H9 (cell line): ENCODE measurements at regions not wholly inside any gene's neighbourhood (a gene's known extent, or its start where the extent isn't known, plus 50 kb on each side); places are given as distances from the start of the nearest gene placed in this dataset.

ENCODE experiments used
- DNase-seq: peaks from one replicate; pipeline ENCODE4 v3.0.0-alpha.2; 2017
- H2AFZ ChIP-seq: one replicate; pipeline ENCODE4 v1.6.1; 2013; ENCODE audit warnings: mild to moderate bottlenecking, low read length, control low read depth, moderate library complexity
- H2AK5ac ChIP-seq: 2 replicates; pipeline ENCODE4 v1.6.1; 2013; ENCODE audit warnings: low read length, control low read depth, mixed read lengths; ENCODE audit not compliant: insufficient read length
- H2BK120ac ChIP-seq: one replicate; pipeline ENCODE4 v1.6.1; 2013; ENCODE audit warnings: low read depth, mild to moderate bottlenecking, low read length, control low read depth, inconsistent platforms; ENCODE audit not compliant: poor library complexity, severe bottlenecking
- H2BK12ac ChIP-seq: 2 replicates; pipeline ENCODE4 v1.6.1; 2013; ENCODE audit warnings: low read length, control low read depth, mixed read lengths, low read depth; ENCODE audit not compliant: insufficient read length
- H2BK15ac ChIP-seq: 2 replicates; pipeline ENCODE4 v1.6.1; 2013; ENCODE audit warnings: low read depth, low read length, control low read depth
- H2BK20ac ChIP-seq: one replicate; pipeline ENCODE4 v1.6.1; 2013; ENCODE audit warnings: low read depth, mild to moderate bottlenecking, low read length, control low read depth, inconsistent platforms; ENCODE audit not compliant: poor library complexity, severe bottlenecking
- H2BK5ac ChIP-seq: 2 replicates; pipeline ENCODE4 v1.6.1; 2013; ENCODE audit warnings: low read length, control low read depth, mixed read lengths; ENCODE audit not compliant: insufficient read length
- H3K14ac ChIP-seq: 2 replicates; pipeline ENCODE4 v1.6.1; 2013; ENCODE audit warnings: low read length, control low read depth; ENCODE audit not compliant: insufficient read depth
- H3K18ac ChIP-seq: 2 replicates; pipeline ENCODE4 v1.6.1; 2013; ENCODE audit warnings: low read depth, mild to moderate bottlenecking, mixed read lengths, low read length, control low read depth; ENCODE audit not compliant: insufficient read length
- H3K23ac ChIP-seq: 2 replicates; pipeline ENCODE4 v1.6.1; 2013; ENCODE audit warnings: low read length, control low read depth, mixed read lengths, low read depth; ENCODE audit not compliant: insufficient read length
- H3K23me2 ChIP-seq: 2 replicates; pipeline ENCODE4 v1.6.1; 2013; ENCODE audit warnings: low read depth, mild to moderate bottlenecking, mixed read lengths, low read length, control low read depth; ENCODE audit not compliant: insufficient read length, poor library complexity, severe bottlenecking
- H3K27ac ChIP-seq: 2 replicates; pipeline ENCODE4 v1.5.1; 2013; ENCODE audit warnings: low read length, control low read depth, mixed read lengths, low read depth; ENCODE audit not compliant: insufficient read length
- H3K27me3 ChIP-seq: 2 replicates; pipeline ENCODE4 v1.6.1; 2013; ENCODE audit warnings: low read length, control low read depth, inconsistent platforms; ENCODE audit not compliant: insufficient read depth
- H3K4ac ChIP-seq: 2 replicates; pipeline ENCODE4 v1.6.1; 2013; ENCODE audit warnings: low read depth, mild to moderate bottlenecking, control low read depth, inconsistent platforms, low read length, moderate library complexity
- H3K4me1 ChIP-seq: 2 replicates; pipeline ENCODE4 v1.6.1; 2013; ENCODE audit warnings: low read length, control low read depth, inconsistent platforms; ENCODE audit not compliant: insufficient read depth
- H3K4me2 ChIP-seq: 2 replicates; pipeline ENCODE4 v1.6.1; 2013; ENCODE audit warnings: low read length, control low read depth, mixed read lengths; ENCODE audit not compliant: insufficient read length, insufficient read depth
- H3K56ac ChIP-seq: 2 replicates; pipeline ENCODE4 v1.6.1; 2013; ENCODE audit warnings: low read depth, mild to moderate bottlenecking, mixed read lengths, low read length, control low read depth; ENCODE audit not compliant: insufficient read length
- H3K79me1 ChIP-seq: 2 replicates; pipeline ENCODE4 v1.6.1; 2013; ENCODE audit warnings: low read depth, mild to moderate bottlenecking, moderate library complexity, low read length, control low read depth, inconsistent platforms; ENCODE audit not compliant: insufficient read depth, poor library complexity, severe bottlenecking
- H3K79me2 ChIP-seq: 2 replicates; pipeline ENCODE4 v1.6.1; 2013; ENCODE audit warnings: low read length, control low read depth, inconsistent platforms; ENCODE audit not compliant: insufficient read depth
- H3K9ac ChIP-seq: 2 replicates; pipeline ENCODE4 v1.6.1; 2013; ENCODE audit warnings: low read length, control low read depth, mixed read lengths; ENCODE audit not compliant: insufficient read length; ENCODE audit errors: extremely low read depth
- H3K9me3 ChIP-seq: one replicate; pipeline ENCODE4 v1.6.1; 2013; ENCODE audit warnings: low read depth, low read length, inconsistent platforms; ENCODE audit not compliant: control insufficient read depth
- H3T11ph ChIP-seq: one replicate; pipeline ENCODE4 v1.6.1; 2013; ENCODE audit warnings: mild to moderate bottlenecking, low read length, control low read depth, inconsistent platforms
- H4K20me1 ChIP-seq: one replicate; pipeline ENCODE4 v1.6.1; 2013; ENCODE audit not compliant: control insufficient read depth, insufficient read length, insufficient read depth
- H4K5ac ChIP-seq: 2 replicates; pipeline ENCODE4 v1.6.1; 2013; ENCODE audit warnings: low read depth, mild to moderate bottlenecking, mixed read lengths, low read length, control low read depth; ENCODE audit not compliant: insufficient read length
- H4K8ac ChIP-seq: replicated peaks from 2 replicates; pipeline ENCODE4 v1.6.1; 2013; ENCODE audit warnings: low read length, control low read depth, mixed read lengths, low read depth; ENCODE audit not compliant: insufficient read length
- H4K91ac ChIP-seq: 2 replicates; pipeline ENCODE4 v1.6.1; 2013; ENCODE audit warnings: low read depth, mild to moderate bottlenecking, moderate library complexity, mixed read lengths, low read length, control low read depth; ENCODE audit not compliant: insufficient read length
- H3K27ac Mint-ChIP-seq, 3 experiments: 2 replicates in 2 of 3; 3 replicates in 1 of 3; pipeline ENCODE4 v1.8.0; 2020 to 2021; ENCODE audit warnings: mixed read lengths in 3 of 3, mild to moderate bottlenecking in 1 of 3, moderate library complexity in 1 of 3
- H3K27me3 Mint-ChIP-seq: 2 replicates; pipeline ENCODE4 v1.8.0; 2021; ENCODE audit warnings: low read depth, mild to moderate bottlenecking, moderate library complexity, mixed read lengths
- H3K36me3 Mint-ChIP-seq, 3 experiments: 2 replicates in 2 of 3; 3 replicates in 1 of 3; pipeline ENCODE4 v1.8.0; 2020 to 2021; ENCODE audit warnings: low read depth in 3 of 3, mixed read lengths in 3 of 3; ENCODE audit not compliant: insufficient read depth in 1 of 3
- H3K4me1 Mint-ChIP-seq, 2 experiments: 2 replicates each; pipeline ENCODE4 v1.8.0; 2020; ENCODE audit warnings: mixed read lengths in 2 of 2
- H3K4me3 Mint-ChIP-seq, 2 experiments: 2 replicates in 1 of 2; 3 replicates in 1 of 2; pipeline ENCODE4 v1.8.0; 2020 to 2021; ENCODE audit warnings: mild to moderate bottlenecking in 2 of 2, mixed read lengths in 2 of 2, moderate library complexity in 1 of 2
- H3K9me3 Mint-ChIP-seq, 2 experiments: 2 replicates in 1 of 2; 3 replicates in 1 of 2; pipeline ENCODE4 v1.8.0; 2020; ENCODE audit warnings: mild to moderate bottlenecking in 2 of 2, mixed read lengths in 2 of 2, moderate library complexity in 1 of 2
- WGBS: extraction: QIAGEN DNeasy Blood & Tissue Kit; methylation state at CpG from one replicate; pipeline ENCODE4 v1.1.7; 2013; ENCODE audit warnings: missing lambda C conversion rate, low lambda C conversion rate, mixed read lengths; ENCODE audit not compliant: insufficient read length; ENCODE audit errors: extremely low coverage; 5-methylcytosine and 5-hydroxymethylcytosine counted together
- TF ChIP-seq, protein P1 (sequence below): fragments of 200-600 bp; sonication (generic); conservative IDR thresholded peaks from 3 replicates; pipeline ENCODE4 v1.8.0; 2021; ENCODE audit warnings: antibody characterized with exemption, mild to moderate bottlenecking

DNA sequence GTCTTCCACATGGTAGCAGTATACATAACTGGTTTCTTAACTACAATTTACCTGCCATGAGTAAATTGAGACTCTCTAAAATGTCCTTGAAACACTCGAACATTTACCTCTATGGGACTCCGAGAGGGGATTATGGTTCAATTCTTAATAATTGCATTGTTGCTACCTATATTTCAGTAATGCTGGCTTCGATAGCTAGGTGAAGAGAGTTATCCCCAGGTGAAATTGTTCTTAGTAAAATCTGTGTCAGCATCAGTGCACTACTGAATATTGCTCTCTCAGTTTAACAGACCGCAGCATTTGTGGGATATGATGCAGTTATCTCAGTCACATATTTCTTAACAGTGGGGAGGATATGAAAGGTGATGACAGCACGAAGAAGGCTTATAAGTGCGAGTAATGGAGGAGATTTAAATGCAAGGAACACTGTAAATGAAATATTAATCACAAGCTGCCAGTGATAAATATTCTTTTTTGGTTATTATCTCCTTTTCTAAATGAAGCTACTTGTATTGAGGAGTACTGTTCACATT lies 801.9 kb downstream of the BRINP3 start:
- no peak overlapping the region for H3K14ac ChIP-seq
- no peak overlapping the region for H2BK120ac ChIP-seq
- H3K23me2 ChIP-seq, result no peaks in the 10 kb centered on the region
- H3K27ac Mint-ChIP-seq, result no peak overlapping the region
- no peak overlapping the region for H2BK5ac ChIP-seq
- H3K79me1 ChIP-seq, result no peaks in the 10 kb centered on the region
- no peak overlapping the region for H2AFZ ChIP-seq
- H3K56ac ChIP-seq, result no peak overlapping the region
- no CpG with 5 or more reads among the region's 6 CpGs for WGBS
- no peak overlapping the region for H4K91ac ChIP-seq
- H3K79me2 ChIP-seq, result no peaks in the 10 kb centered on the region
- H2BK12ac ChIP-seq, result no peak overlapping the region
- H3K18ac ChIP-seq, result no peak overlapping the region
- H2BK15ac ChIP-seq, result no peak overlapping the region
- TF ChIP-seq, protein P1, sequence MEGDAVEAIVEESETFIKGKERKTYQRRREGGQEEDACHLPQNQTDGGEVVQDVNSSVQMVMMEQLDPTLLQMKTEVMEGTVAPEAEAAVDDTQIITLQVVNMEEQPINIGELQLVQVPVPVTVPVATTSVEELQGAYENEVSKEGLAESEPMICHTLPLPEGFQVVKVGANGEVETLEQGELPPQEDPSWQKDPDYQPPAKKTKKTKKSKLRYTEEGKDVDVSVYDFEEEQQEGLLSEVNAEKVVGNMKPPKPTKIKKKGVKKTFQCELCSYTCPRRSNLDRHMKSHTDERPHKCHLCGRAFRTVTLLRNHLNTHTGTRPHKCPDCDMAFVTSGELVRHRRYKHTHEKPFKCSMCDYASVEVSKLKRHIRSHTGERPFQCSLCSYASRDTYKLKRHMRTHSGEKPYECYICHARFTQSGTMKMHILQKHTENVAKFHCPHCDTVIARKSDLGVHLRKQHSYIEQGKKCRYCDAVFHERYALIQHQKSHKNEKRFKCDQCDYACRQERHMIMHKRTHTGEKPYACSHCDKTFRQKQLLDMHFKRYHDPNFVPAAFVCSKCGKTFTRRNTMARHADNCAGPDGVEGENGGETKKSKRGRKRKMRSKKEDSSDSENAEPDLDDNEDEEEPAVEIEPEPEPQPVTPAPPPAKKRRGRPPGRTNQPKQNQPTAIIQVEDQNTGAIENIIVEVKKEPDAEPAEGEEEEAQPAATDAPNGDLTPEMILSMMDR, result no peak
- no peaks in the 10 kb centered on the region for H4K20me1 ChIP-seq
- no peak overlapping the region for H3K23ac ChIP-seq
- H2BK20ac ChIP-seq, result no peak overlapping the region
- H4K8ac ChIP-seq, result no peak overlapping the region
- no peaks in the 10 kb centered on the region; the same call in 1 of the 2 replicates for H3K27me3 Mint-ChIP-seq
- H3K9ac ChIP-seq, result no peak overlapping the region
- H3K9me3 ChIP-seq, result no peaks in the 10 kb centered on the region
- H3K4me2 ChIP-seq, result no peak overlapping the region
- H3K4me1 Mint-ChIP-seq, result no peaks in the 10 kb centered on the region
- H3K4me3 Mint-ChIP-seq, result no peak overlapping the region
- no peaks in the 10 kb centered on the region for H3K4me1 ChIP-seq
- DNase-seq, result no peak
- no peak overlapping the region for H3K27ac ChIP-seq
- no peak overlapping the region for H2AK5ac ChIP-seq
- H3T11ph ChIP-seq, result no peak overlapping the region
- no peaks in the 10 kb centered on the region for H3K27me3 ChIP-seq
- H4K5ac ChIP-seq, result no peak overlapping the region
- no peaks in the 10 kb centered on the region for H3K36me3 Mint-ChIP-seq
- H3K4ac ChIP-seq, result no peak overlapping the region
- H3K9me3 Mint-ChIP-seq, result no peaks in the 10 kb centered on the region
